GM21786 (cell line): ENCODE measurements at regions not wholly inside any gene's neighbourhood (a gene's known extent, or its start where the extent isn't known, plus 50 kb on each side); places are given as distances from the start of the nearest gene placed in this dataset.
"Not testable (repeated sequence)": the region's sequence is repeated elsewhere in the genome, so short reads cannot be mapped to it uniquely, and the experiment has no call there.

Experiments
- ATAC-seq: cut with Tn5 transposase; IDR thresholded peaks from one replicate; pipeline ENCODE4 v1.9.1; 2021; ENCODE audit not compliant: unreplicated experiment

GRCh38 chr6:126202707-126203106, 137.2 kb upstream of the CENPW start:
- no peak for ATAC-seq

- ATAC-seq, result no peak
Measured at GRCh38 chr6:126204126-126204525, 135.8 kb upstream of the CENPW start.

- no peak for ATAC-seq
Measured at GRCh38 chr6:126204598-126204997, 135.3 kb upstream of the CENPW start.

GRCh38 chr6:126206504-126207246, 133.2 kb upstream of the CENPW start:
- ATAC-seq, result no peak

- ATAC-seq, result no peak
Measured at GRCh38 chr6:126210398-126211075, 129.4 kb upstream of the CENPW start.

GRCh38 chr6:126217497-126217896, 122.4 kb upstream of the CENPW start:
- ATAC-seq, result no peak

- ATAC-seq, result not testable (repeated sequence)
Measured at GRCh38 chr6:126220901-126221300, 119.0 kb upstream of the CENPW start.

- ATAC-seq, result no peak
Measured at GRCh38 chr6:126227833-126228702, 111.8 kb upstream of the CENPW start.

- ATAC-seq, result no peak
Measured at GRCh38 chr6:126232671-126233070, 107.2 kb upstream of the CENPW start.

- ATAC-seq, result no peak
Measured at GRCh38 chr6:126233192-126233591, 106.7 kb upstream of the CENPW start.

GRCh38 chr6:126235363-126235762, 104.6 kb upstream of the CENPW start:
- ATAC-seq, result no peak

GRCh38 chr6:126245077-126245476, 94.8 kb upstream of the CENPW start:
- ATAC-seq, result no peak

GRCh38 chr6:126252154-126252553, 87.8 kb upstream of the CENPW start:
- ATAC-seq, result no peak

- ATAC-seq, result no peak
Measured at GRCh38 chr6:126253431-126253830, 86.5 kb upstream of the CENPW start.

- no peak for ATAC-seq
Measured at GRCh38 chr6:126258150-126258549, 81.8 kb upstream of the CENPW start.

- ATAC-seq, result no peak
Measured at GRCh38 chr6:126261792-126262421, 78.0 kb upstream of the CENPW start.

- ATAC-seq, result no peak
Measured at GRCh38 chr6:126264265-126264664, 75.7 kb upstream of the CENPW start.

GRCh38 chr6:126266664-126267063, 73.3 kb upstream of the CENPW start:
- ATAC-seq, result no peak

- ATAC-seq, result peak; percentile 10
Measured at GRCh38 chr6:126267626-126268025, 72.3 kb upstream of the CENPW start.

- ATAC-seq, result peak; percentile 81
Measured at GRCh38 chr6:126268092-126268491, 71.8 kb upstream of the CENPW start.

- ATAC-seq, result no peak
Measured at GRCh38 chr6:126280287-126280686, 59.6 kb upstream of the CENPW start.
